GM18526 (cell line): ENCODE measurements at regions not wholly inside any gene's neighbourhood (a gene's known extent, or its start where the extent isn't known, plus 50 kb on each side); places are given as distances from the start of the nearest gene placed in this dataset.

Source experiments
- POLR2A ChIP-seq: IDR thresholded peaks from 3 replicates; pipeline ENCODE4 v1.6.1; 2011; ENCODE audit not compliant: insufficient read length; ENCODE audit errors: extremely low read depth

DNA sequence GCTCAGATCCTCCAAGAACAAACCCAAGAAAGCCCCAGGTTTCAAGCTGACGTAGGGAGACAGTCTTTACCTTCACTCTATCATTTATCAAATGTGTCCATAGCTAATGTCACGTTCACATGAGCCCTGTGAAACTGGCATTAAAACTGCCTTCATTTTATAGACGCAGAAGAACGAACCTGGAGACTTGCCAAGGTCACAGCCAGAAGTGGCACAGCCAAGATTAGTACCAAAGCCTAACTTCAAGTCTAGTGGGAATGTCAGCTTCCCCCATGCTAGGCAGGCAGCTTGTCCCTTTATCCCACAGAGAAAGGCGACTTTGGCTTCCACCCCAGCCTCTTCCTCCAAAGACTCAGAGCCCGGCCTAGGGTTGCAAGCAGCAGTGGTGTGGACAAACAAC, 517.2 kb downstream of the SHQ1 start:
- no peak for TF ChIP-seq POLR2A

GRCh38 chr3:72329354-72329753, 518.9 kb downstream of the SHQ1 start:
- TF ChIP-seq POLR2A = no peak

- TF ChIP-seq POLR2A = no peak
These were observed 519.4 kb downstream of the SHQ1 start for GRCh38 chr3:72328755-72329277.

GRCh38 chr3:72327008-72327407, 521.2 kb downstream of the SHQ1 start:
- TF ChIP-seq POLR2A = no peak

DNA sequence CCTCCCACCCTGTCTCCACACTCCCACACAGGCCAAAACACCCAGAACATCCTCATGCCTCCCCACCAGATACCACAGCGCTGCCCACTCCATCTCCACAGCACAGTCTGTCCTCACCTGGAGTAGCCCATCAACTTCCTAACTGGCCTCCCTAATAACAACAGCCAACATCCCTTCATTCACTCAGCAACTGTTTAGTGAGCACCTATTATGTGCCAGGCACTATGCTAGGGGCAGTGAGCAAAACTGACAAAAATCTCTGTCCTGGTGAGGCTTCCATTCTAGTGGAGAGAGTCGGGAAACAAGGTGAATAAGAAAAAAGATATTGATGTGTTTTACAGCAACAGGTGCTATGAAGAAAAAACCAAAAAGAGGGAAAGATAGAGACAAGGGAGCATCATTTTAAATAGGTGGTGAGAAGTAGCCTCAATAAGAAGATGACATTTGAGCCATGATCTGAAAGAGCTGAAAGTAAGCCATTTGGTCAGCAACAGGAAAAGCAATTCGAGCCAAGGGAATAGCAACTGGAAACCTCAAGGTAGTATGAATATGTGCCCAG, 523.9 kb downstream of the SHQ1 start:
- TF ChIP-seq POLR2A = no peak

DNA sequence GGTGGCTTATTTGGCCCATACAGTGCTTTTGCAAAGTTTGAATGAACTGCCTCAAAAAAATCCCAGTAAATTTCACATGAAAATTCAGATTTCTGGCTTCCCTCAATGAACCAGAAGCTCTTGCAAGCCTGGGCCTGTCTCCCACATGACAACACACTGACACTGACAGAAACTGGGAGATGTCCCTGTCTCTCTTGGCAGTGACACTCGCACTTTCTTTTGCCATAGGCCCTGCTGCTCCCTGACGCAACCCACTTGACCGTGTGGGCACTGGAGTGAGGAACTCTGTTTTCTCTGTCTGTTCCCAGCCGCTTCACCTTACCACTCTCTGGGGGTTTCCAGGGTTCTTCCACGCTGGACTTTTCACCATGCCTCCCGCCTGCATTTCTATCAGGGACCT, 524.5 kb downstream of the SHQ1 start:
- no peak for TF ChIP-seq POLR2A

DNA sequence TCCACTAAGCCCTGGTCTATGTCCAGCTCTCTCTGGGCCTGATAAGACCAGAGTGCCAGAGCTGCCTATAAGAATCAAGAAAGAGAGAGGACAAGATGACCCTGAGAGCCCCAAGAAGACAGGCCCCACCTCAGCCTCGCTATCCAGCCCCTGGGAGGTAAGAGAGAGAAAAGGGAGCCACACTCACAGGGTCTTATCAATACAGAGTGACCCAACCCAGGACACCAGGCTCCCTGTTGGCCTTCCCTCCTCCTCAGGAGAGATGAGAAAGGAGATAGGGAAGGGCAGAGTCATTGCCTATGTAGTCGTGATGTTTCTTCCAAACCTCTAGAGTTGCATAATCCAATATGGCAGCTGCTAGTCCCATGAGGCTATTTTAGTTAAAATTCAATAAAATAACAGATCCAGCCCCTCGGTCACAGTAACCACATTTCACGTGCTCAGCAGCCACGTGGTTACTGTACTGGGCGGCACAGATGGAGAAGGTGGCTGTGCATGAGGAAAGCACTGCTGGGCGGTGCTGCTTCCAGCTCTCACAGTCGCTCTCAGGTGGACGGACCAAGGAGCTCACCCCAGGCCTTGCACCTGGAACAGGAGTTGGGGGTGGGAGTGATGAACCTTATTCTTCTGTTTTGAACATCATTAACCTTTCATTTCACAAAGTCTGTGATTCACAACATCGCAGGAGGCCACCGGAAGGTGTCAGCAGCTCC, 525.8 kb downstream of the SHQ1 start:
- TF ChIP-seq POLR2A = no peak

DNA sequence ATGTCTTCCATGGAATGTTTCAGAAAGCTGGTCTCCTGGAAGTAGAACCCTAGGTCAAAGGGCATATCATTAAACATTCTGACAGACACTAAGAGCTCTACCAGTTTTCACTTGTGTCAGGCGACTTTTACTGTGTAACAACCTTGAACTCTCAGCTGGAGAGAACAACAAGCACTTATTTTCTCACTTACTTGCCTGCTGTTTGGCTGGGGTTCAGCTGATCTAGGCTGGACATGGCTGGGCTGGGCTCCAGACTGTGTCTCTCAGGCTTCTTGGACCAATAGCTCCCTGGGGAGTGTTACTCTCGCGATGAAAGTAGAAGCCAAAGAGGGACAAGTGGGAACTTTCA, 527.3 kb downstream of the SHQ1 start:
- no peak for TF ChIP-seq POLR2A

DNA sequence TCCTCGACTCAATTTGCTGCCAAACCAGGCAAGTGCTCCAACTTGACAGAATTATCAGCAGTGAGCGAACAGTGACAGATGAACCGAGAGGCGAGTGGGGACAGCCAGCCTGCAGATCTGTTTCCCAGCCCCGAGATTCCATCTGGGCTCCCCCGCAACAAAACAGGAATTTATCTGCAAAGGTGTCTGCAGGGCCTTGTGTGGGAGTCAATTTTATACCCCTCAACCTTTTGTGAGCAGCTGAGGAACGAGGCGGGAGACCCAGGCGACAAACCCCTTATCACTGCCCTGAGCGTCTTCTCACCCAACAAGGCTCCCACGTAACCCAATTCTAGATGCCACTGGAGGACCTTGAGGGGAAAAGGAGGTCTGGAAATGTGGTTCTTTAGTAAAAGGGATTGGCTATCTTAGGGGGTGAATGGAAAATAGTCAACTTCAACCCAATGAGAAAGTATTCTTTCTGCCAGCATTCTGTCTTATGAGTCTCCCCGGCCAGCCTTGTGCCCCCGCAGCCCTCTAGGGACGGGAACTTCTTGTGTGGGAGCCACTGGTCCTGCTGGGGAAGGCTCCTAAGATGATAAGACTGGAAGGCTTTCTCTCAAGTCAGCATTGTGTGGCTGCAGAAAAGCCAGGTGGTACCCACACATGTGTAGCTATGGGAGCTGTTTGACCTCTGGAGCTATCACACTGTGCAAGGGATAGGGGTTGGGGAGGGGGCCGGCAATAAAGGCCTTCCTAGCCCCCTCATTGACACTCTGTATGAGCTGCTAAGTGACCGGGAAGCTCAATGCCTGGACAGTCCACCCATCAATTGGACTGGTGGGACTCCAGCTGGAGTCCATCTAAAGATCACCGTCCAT, 527.9 kb downstream of the SHQ1 start:
- no peak for TF ChIP-seq POLR2A

GRCh38 chr3:72319194-72320094, 528.8 kb downstream of the SHQ1 start:
- TF ChIP-seq POLR2A = no peak

DNA sequence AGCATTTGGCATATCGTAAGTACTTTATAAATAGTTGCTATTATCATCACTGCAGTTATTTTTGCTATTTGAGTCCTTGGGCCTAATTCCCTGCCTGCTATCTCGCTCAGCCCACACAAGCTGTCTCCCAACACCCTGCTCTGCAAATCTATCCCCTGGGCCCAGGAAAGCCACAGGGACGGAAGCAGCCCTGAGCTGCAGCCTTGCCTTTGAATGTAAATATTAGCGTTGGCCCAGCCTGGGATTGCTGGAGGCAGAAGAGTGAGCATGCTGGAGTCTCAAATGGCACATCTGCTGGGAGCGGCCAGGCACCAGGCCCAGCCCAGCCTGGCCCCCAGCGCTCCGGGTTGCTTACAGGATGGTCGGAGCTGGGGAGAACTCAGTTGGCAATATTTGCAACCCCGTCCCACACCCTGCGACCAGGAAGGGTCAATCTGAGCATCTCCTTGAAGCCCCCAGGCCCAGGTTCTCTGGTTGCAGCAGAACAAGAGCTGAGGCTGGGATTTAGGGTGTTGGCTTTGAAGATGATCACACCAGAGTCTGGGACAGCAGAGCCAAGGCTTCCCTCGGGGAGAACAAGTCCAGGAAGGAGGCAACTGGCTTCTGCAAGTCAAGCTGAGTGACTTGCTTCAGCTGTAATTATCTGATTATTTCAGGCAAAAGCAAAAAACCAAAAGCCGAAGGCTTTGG, 529.6 kb downstream of the SHQ1 start:
- no peak for TF ChIP-seq POLR2A

DNA sequence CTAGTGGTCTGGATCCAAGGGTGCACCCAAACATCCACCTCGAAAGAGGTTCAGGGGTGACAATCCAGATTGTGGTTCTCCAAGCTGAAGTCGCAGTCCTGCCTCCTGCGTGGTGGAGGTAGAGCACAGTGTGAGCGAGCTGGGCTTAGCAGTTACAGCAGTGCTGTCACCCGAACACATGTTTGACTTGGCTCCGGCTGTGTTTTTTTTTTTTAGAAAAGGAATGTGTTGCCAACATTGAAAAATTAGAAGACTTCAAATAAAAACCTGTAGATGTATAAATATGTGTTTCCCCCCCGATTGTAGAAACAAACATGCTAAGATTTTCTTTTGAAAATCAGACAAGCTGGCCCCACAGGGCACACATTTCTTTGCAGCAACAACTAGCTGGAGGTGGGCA, 530.8 kb downstream of the SHQ1 start:
- TF ChIP-seq POLR2A = no peak

- no peak for TF ChIP-seq POLR2A
These were observed 531.6 kb downstream of the SHQ1 start for GRCh38 chr3:72316501-72317279.

DNA sequence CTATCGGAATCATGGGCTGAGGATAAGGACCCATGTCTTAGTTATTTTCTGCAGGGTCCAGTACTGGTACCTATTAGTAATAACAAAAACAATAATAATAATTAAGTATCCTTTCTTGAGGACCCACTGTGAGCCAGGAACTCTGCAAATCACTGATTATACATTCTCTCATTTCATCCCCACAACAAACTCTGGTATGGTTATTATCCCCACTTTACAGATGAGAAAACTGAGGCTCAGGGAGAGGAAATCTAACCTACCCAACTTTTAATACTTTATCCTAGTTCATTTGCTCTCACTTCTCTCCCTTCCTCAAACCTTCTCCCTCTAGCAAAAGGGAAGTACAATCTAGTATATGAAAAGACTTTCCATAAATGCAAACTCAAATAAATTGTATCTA, 528.4 kb upstream of the PROK2 start:
- TF ChIP-seq POLR2A = no peak
